Hippocampal formation (tissue), 2 donors: ENCODE measurements at regions not wholly inside any gene's neighbourhood (a gene's known extent, or its start where the extent isn't known, plus 50 kb on each side); places are given as distances from the start of the nearest gene placed in this dataset.

ENCODE experiments used
- DNase-seq, 2 donors: peaks; one replicate each; lab custom pipeline; 2025; lab: John Stamatoyannopoulos, UW

DNA sequence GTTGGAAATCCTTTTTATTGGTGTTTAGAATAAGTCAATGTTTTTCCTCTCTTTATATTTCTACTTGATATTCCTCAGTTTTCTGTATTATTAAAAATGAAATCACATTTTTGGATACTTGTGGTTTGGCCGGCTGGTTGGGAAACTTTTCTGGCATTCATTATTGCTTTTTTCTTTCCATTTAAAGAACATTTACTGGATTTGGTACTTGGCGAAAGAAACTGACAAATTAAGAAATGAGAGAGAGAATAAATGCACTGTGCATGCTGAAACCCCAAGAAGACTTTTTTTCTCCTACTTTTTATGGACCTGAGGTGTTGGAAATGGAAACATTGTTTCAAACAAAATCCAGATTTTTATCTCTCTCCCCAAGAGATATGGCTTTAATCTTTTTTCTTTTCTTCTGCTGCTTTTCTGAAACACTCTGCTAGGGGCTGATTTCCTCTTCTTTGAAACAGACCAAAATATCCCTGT lies 128.4 kb downstream of the SNX18 start:
- DNase-seq = no peak

DNA sequence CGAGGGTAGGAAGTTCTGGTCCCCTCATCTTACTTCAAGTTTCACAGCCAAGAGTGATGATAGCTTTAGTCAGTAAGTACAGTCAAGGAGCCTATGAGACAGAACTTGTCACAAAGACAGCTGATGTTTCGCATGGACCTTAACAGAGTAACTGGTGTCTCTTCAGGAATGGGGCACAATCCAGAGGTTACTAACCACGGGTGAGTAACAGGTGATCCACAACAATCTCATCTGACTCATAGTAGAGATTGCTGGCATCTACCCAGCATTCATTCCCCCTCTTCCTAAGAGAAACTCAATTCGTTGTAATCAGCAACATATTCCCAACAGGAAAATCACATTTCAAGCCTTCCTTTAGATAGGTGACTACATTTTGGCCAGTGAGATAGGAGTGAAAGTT lies 126.7 kb downstream of the SNX18 start:
- no peak for DNase-seq

DNA sequence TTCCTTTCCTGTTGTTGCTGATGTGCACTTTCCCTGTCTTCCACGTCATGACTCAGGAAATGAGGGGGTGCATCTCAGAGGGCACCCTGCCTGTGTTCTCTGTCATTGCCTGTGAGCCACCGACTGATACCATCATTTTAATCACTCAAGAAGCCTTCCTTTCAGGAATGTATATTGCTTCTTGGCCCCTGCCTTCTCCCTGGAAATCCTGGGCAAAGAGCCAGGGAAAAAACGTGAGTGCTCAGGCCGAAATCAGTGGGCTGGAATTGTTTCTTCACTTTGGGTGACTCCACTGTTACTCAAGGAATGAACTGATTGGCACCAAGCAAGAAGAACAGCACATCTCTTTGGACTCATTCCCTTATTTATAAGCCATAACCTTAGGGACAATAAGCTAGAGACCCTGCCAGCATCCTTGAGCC lies 126.1 kb downstream of the SNX18 start:
- DNase-seq = no peak

DNA sequence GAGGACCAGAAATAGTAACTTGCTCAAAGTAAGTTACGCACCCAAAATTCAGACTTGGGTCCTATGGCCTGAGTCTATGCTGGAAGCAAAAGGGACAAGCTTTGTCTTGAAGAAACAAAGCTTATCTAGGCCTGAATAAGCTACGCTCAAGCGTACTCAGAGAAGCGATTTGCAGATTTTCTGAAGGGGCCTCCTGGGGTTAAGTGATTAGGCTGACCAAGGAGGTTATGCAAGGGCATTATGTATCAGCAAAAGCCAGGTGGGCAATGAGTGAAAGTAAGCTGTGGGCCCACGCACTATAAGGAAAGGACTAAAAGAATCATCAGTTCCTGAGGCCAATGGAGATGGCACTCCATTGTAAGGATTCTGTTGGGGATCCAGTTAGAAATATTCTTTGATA lies 122.1 kb downstream of the SNX18 start:
- DNase-seq = no peak

DNA sequence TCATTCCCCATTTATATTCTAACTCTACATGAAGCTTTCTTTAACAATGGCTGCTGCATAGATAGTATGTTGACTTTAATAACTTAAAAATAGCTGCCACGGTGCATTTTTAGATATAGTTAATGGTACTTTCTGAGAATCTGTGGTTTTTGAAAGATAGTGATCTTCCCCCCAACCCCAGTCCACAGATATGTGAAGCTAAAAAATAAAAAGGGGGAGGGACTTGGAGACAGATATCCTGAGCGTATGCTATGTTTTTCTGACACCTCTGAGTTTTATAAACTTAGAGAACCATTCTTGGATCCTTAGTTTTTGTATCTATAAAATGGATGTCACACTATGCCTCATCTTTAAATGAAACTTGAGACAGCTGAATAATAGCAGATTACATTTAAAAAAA lies 120.5 kb downstream of the SNX18 start:
- no peak for DNase-seq

DNA sequence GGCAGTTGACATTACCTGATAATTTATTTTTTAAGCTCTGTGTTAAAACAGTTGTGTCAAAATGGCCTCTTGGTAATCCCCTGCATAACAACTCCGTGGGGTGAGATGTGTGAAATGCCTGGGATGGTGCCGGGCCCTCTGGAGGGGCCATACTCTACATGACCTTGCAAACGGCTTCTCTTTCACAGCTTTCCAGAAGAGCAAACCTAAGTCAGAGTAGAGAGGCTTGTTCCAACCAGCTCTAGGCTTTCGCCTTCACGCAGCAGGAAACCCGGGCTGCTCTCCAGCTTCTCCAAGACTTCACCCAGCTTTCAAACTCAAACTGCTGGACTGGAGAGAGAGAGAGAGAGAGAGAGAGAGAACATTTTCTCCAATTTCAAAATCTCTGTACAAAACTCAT lies 120.1 kb downstream of the SNX18 start:
- DNase-seq = no peak

DNA sequence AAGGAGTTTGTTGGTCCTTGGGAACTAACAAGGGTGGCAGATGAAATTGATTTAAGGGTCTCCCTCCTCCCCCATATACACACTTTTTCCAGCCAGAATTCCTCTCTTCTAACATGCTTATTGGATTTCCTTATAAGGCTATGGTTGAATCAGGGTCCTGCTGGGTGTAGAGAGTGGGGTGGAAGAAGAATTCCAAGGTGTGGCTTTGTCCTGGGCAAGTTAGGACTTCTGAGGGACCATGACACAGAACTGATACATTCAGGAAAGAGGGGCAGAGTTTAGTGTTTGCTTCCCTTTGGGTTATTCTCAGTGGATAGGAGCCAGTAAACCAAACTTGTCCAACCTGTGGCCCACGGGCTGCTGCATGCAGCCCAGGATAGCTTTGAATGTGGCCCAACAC lies 116.5 kb downstream of the SNX18 start:
- DNase-seq = no peak

DNA sequence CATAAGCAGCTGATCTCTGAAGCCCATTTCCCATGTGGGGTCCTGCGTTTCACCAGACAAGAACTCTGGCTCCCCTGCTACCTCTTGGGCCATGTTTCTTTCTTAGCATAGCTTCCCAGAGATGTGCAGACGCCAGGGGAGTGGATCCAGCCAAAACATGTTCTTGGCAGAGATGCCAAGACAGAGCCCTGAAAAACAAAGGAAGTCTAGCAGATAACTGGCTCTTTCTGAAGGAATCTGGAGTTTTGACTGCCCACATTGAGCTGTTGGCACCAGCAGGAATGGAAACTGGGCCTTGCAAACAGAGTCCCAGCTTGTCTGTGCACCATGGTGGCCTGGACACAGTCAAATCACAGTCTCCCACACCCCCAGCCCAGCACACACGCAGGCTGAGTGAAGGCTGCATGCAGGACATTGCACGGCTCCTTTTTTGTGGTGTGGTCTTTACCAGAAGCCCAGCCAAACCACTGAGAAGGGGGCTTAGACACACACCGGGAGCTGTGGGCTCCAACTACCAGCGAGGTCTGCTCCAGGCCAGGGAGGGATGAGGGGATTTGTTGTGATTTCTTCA lies 114.7 kb downstream of the SNX18 start:
- no peak for DNase-seq

DNA sequence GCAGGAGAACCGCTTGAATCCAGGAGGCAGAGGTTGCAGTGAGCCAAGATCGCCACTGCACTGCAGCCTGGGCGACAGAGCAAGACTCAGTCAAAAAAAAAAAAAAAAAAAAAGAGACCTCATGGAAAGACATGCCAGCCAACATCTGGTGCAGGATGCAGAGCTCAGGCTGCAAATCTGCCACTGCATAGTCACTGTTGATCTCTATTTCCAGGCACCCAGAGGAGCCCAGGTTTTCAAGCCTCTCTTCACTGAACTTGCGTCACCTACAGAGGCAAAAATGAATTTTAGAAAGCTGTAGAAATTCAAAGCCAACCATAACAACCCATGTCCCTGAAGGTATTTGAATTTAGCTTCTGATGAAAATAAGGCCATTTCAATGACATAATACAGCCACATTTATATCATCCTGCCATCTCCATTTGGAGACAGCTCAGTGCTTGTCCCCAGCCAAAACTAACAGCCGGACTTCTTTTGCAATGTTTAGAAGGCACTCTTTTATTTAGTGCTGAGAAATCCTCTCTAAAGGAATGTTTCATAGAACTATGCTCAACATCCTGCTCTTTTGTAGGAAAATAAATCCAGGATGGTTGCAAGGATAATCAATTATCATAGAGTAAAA lies 113.3 kb downstream of the SNX18 start:
- no peak for DNase-seq

DNA sequence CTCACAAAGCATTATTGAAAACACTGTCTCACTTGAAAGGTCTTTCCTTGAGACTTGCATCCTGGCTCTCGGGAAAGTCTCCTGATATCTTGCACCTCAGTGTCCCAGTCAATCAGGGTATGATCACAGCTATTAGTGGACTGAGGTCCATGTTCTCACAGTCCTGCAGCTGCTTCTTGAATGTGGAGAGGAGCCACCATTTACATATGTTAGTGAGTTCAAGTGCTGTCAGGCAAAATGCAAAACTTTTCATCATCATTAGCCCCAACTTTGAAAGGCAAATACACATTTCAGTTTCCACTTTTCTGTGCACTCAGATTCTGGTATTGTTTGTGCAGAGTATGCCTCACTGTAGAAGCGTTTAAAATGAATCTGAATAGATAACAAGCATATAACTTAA lies 111.6 kb downstream of the SNX18 start:
- no peak for DNase-seq

DNA sequence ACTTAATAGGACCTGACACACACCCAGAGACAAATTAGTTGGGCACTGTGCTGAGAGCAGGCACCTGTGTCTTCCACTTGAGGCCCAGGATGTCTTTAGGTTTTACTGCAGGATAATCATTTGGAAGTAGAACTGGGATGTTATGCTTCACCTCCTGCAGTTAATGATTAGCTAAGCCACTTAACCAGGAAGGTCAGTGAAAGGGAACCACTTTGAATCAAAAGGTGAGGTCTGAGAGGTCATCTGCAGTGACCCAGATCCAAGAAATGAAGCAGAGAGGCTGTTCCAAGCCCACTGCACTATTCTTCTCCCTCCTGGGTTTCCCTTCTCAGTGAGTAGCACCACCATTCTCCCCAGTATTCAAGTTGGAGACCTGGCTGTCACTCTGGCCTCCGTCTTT lies 110.5 kb downstream of the SNX18 start:
- no peak for DNase-seq

DNA sequence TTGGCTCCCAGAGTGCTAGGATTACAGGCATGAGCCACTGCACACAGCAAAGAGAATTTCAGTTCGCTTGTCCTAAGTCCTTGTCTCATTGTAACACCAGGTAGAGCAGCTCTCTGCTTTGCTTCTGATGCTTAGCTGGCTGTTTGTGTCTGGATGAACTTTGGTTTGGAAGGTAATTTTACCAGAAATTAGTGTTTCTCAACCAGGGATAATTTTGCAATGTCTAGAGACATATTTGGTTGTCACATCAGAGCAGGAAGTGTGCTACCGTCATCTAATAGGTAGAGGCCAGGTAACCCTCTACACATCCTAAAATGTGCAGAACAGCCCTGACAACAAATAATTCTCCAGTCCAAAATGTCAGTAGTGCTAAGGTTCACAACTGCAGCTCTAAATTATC lies 108.8 kb downstream of the SNX18 start:
- no peak for DNase-seq

DNA sequence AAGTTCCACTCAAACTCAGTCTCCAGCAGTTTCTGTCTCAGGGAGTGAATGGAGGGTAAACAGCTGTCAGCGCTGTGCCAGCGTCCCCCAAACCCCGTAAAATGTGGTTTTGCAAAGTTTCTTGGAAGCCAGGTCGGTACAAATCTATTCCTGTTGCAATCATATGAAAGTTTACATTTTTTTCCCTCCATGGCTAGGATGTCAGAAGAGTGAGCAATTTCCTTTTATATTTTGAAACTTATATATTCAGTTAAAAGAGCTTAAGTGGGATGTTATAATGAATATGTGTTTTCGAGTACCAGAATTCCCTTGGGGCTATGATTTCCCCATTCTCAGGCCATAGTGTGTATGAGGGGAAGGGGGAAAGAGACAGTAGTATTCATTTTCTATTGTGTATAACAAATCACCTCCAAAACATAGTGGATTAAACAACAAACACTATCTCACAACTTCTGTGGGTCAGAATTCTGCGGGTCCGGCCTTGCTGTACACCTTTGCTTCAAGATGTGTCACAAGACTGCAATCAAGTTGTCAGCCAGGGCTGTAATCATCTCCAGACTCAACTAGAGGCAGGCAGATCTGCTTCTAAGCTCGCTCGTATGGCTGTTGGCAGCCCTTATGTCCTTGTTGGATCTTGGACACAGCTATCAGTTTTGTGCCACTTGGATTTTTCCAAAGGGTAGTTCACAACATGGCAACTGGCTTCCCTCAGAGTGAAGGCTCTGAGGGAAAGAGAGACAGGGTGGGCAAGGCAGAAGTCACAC lies 107.4 kb downstream of the SNX18 start:
- no peak for DNase-seq

DNA sequence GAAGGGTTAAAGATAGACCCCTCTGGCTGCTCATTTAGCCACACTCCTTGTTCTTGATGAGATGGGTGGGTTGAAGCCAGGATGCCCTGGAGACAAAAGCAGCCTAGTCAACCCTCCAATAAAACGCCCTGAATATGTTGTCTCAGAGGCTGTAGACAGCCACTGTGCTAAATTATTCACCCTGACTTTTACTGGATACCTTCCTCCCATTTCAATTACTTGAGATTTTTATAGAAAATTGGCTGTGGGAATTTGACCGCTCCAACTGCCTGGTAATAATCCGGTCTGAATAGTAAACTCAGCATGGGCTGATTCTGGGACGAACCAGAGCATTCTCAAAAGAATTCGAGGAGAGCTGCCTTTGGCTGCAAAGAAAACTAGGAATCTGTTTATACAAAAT lies 104.2 kb downstream of the SNX18 start:
- DNase-seq = no peak

DNA sequence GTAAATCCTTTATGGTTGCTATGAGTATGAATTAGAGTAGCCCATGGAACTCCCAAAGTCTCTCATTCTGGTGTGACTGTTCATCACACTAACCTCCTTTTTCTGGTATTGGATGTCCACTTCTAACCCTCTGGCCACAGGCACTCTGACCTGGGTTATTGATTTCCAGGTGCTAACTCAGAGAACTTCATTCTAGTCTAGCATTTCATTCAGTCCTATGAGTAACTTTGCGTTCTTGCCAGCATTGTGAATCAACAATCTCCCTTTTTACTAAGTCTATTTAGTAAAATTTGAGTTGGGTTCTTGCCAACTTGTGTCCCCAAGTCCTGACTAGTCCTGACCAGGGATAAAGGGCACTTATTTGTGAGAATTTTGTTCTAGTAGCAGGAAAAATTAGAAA lies 103.5 kb downstream of the SNX18 start:
- DNase-seq = no peak

DNA sequence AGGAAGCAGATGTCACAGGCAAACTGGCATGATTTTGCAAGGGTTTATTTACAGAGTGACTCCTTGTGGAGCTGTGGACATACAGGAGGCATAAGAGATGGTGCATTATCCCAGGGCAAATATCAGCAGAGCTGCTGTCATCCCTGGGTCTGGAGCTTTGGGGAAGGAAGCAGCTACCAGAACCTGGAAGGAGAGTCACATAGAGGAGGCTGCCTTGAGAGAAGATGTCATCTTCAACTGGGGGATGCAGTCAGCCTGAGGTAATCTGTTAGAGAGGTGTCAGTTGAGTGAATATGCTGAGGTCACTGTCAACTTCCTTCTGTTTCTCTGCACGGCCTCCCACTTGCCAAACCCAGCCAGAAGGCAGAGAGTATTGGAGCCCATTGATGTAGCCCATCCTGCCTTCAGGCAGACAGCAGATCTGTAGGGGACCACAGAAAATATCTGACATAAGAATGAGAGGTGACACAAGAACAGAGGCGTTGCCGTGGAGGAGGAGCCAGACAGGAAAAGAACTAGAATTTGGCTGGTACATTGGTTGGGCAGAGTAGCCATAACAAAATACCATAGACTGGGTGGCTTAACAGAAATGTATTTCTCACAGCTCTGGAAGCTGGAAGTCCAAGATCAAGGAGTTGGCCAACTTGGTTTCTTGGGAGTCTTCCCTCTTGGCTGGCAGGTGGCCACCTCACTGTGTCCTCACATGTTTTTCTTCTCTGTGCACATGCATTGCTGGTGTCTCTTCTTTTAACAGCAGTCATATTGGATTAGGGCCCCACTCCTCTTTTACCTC lies 102.8 kb downstream of the SNX18 start:
- no peak for DNase-seq

DNA sequence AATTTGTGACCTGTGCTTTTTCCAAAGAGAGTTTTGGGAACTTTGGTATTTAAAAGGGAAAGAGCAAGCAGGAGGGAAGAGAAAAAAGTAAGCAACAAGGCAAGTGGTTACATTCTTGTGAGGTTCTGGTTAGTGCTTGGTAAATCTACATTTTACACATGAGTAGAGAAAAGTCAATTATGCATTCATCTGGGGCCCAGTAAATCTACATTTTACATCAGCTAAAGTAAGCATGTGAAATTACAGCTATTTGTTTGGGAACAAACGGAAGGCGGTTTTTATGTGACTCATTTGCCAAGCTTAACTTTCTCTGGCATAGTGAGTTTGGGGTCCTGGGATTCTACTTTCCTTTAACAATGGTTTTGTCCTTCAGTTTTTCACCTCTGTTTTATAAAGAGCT lies 102.2 kb downstream of the SNX18 start:
- no peak for DNase-seq

DNA sequence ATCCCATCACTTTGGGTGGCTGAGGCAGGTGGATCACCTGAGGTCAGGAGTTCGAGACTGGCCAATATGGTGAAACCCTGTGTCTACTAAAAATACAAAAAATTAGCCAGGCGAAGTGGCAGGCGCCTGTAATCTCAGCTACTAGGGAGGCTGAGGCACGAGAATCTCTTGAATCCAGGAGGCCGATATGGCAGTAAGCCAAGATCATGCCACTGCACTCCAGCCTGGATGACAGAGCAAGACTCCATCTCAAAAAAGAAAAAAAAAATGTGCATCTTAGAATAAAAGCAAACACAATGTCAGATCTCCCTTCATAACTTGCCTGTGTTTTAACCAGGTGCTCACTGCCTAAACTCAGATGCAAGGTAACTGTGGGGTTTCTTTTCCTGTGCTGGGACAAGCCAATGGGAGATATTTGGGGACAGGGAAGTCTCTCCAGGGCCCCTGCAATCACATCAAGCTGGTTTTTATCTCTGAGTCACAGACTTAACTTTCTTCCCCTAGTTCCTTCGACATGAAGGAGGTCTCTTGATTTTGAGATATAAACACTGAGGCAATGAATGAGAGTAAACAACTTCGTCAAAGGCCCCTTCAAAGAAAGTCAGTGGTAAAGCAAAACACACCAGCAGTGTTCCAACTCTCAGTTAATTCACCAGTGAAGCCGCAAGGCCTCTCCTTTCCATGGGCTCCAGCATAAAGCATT lies 99.1 kb downstream of the SNX18 start:
- DNase-seq = no peak

DNA sequence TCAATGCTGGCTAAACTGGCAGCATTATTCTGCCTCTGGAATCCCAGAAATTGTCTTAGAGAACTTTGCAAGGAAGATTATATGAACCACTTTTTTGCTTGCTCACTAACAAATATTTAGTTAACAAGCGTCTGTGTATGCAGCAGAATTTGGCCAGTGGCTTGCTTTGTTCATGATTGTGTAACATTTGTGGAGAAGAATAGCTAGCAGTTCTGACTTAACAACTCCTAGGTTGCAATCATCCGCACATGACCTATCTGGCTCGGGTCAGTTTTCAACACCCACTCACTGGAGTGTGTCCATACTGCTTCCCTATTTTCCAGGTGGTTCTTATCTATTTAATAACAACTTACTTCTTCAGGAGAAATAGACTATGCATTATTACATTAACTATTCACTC lies 98.5 kb downstream of the SNX18 start:
- no peak for DNase-seq

DNA sequence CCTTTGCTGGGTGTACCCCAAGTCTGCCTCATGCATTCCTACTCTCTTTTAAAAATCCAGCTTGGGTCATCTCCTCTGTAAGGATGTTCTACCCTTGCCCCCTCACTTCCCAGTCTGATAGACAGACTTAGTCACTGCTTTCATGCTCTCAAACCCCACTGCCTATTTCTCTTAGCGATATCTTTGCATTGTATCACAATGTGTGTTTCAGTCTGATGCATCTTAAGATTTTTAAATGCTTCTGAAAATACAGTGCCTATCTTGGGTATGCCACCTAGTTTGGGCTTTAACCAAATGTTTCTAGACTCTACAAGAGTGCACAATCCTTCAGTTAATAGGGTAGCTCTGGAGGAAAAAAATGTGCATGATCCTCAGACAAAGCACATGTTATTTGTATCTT lies 97.8 kb downstream of the SNX18 start:
- no peak for DNase-seq

DNA sequence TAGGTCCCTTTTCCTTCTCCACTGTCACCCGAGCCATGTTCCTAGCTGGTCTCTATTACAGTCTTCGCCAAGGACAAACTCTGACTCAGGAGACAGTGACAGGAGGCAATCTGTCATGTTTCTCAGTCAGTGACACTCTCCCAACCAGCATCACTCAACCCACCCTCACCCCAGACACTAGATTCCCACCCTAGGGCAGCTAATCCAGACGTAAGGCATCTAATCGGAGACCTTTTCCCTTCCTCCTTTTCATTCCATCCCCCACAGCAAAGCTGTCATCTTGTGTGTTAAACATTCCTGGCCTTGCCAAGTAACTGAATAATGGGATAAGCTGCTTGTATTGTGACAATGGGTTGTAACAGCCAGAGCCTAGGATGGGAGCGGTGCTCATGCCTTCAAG lies 95.2 kb downstream of the SNX18 start:
- no peak for DNase-seq
